Osteoblast (primary cell): ENCODE measurements at regions not wholly inside any gene's neighbourhood (a gene's known extent, or its start where the extent isn't known, plus 50 kb on each side); places are given as distances from the start of the nearest gene placed in this dataset.

Experiments used
- DNase-seq: peaks from one replicate; pipeline ENCODE4 v3.0.0; 2011; ENCODE audit warnings: low spot score, mixed read lengths; ENCODE audit not compliant: insufficient read length; ENCODE audit errors: missing footprints
- H2AFZ ChIP-seq: 2 replicates; pipeline ENCODE4 v1.6.0; 2011; ENCODE audit warnings: mild to moderate bottlenecking, low read length
- H3K27ac ChIP-seq: 2 replicates; pipeline ENCODE4 v1.5.1; 2011; ENCODE audit warnings: mild to moderate bottlenecking, low read depth, low read length, moderate library complexity
- H3K27me3 ChIP-seq: 2 replicates; pipeline ENCODE4 v1.6.0; 2012; ENCODE audit warnings: mild to moderate bottlenecking, control low read depth, inconsistent platforms, low read length, moderate library complexity; ENCODE audit not compliant: insufficient read depth
- H3K36me3 ChIP-seq: 2 replicates; pipeline ENCODE4 v1.5.1; 2011; ENCODE audit warnings: mild to moderate bottlenecking, low read length, control low read depth, moderate library complexity; ENCODE audit not compliant: insufficient read depth
- H3K4me1 ChIP-seq: 2 replicates; pipeline ENCODE4 v1.5.1; 2011; ENCODE audit warnings: mild to moderate bottlenecking, low read length, control low read depth, moderate library complexity; ENCODE audit not compliant: insufficient read depth
- H3K4me2 ChIP-seq: 2 replicates; pipeline ENCODE4 v1.6.0; 2011; ENCODE audit warnings: mild to moderate bottlenecking, low read length; ENCODE audit not compliant: insufficient read depth
- H3K4me3 ChIP-seq: fragments of 200-600 bp; sonication (generic); 3 replicates; pipeline ENCODE4 v1.5.1; 2012; ENCODE audit warnings: mild to moderate bottlenecking, low read length, inconsistent platforms; ENCODE audit not compliant: insufficient read depth
- H3K79me2 ChIP-seq: 2 replicates; pipeline ENCODE4 v1.6.0; 2012; ENCODE audit warnings: mild to moderate bottlenecking, low read length, control low read depth, inconsistent platforms; ENCODE audit not compliant: insufficient read depth
- H3K9me3 ChIP-seq: 2 replicates; pipeline ENCODE4 v1.5.1; 2011; ENCODE audit warnings: low read depth, low read length, control low read depth
- H4K20me1 ChIP-seq: 2 replicates; pipeline ENCODE4 v1.6.0; 2012; ENCODE audit warnings: mild to moderate bottlenecking, low read length, control low read depth; ENCODE audit not compliant: insufficient read depth
- TF ChIP-seq, protein P1 (sequence below): IDR thresholded peaks from 2 replicates; pipeline ENCODE4 v1.5.1; 2011; ENCODE audit warnings: mild to moderate bottlenecking, low read depth, low read length, moderate library complexity; ENCODE audit errors: extremely low read depth

GRCh38 chr4:153153339-153153871, 50.8 kb upstream of the TRIM2 start:
- peaks cover 84% of the 10 kb centered on the region for H3K27me3 ChIP-seq
- H3K27ac ChIP-seq, result no peak overlapping the region

DNA sequence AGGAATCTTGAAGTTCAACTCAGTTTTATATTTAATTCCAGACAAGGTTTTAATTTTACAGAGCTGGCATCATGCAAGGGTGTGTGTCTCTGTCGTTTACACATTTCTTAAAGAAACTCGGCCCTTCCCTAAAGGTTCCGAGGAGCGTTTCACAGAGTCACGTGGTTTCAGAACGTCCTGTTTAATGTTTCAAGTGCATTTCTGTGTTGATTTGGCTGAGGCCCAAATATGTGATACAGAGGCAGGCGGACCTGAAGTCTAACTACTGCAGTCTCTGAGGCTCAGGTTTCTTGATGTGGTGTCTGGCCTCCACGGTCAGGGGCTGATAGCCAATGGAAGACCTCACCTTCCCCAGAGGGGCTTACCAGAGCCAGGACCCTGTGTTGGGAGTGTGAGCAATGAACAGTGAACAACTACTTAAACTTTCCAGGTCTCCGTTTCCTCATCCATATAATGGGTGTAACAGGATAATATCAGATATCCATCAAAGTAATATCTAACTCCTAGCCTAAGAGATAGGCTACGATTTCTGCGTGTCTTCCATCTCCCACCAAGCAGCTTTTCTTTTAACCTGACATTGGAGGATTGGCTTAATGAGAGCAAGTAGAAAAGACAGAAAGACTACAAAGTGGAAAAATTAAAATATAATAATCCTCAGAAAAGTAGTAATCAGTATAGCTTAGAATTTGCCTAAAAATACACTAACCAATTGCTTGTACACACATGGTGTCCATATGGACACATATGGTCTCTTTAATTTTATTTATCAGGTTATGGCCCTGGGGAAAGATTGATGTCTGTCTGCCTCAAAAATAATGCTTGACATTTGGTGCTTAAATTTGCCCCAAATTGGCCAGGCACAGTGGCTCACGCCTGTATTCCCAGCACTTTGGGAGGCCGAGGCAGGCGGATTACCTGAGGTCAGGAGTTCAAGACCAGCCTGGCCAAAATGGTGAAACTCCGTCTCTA, 50.0 kb upstream of the TRIM2 start:
- Histone ChIP-seq H4K20me1 (no peaks in the 10 kb centered on the region), H3K4me3 (peak overlapping the region; percentile 68), H3K4me1 (peaks cover 16% of the 10 kb centered on the region), H3K36me3 (no peaks in the 10 kb centered on the region), H3K9me3 (no peaks in the 10 kb centered on the region), H3K79me2 (no peaks in the 10 kb centered on the region), H3K4me2 (peak overlapping the region; percentile 75), H3K27ac (no peak overlapping the region), H3K27me3 (peaks cover 81% of the 10 kb centered on the region), H2AFZ (no peak overlapping the region)
- DNase-seq, result no peak
- TF ChIP-seq, protein P1, sequence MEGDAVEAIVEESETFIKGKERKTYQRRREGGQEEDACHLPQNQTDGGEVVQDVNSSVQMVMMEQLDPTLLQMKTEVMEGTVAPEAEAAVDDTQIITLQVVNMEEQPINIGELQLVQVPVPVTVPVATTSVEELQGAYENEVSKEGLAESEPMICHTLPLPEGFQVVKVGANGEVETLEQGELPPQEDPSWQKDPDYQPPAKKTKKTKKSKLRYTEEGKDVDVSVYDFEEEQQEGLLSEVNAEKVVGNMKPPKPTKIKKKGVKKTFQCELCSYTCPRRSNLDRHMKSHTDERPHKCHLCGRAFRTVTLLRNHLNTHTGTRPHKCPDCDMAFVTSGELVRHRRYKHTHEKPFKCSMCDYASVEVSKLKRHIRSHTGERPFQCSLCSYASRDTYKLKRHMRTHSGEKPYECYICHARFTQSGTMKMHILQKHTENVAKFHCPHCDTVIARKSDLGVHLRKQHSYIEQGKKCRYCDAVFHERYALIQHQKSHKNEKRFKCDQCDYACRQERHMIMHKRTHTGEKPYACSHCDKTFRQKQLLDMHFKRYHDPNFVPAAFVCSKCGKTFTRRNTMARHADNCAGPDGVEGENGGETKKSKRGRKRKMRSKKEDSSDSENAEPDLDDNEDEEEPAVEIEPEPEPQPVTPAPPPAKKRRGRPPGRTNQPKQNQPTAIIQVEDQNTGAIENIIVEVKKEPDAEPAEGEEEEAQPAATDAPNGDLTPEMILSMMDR, result no peak

More at GRCh38 chr4:153153339-153153871, 50.8 kb upstream of the TRIM2 start:
- no peaks in the 10 kb centered on the region for H4K20me1 ChIP-seq
- H3K36me3 ChIP-seq, result no peaks in the 10 kb centered on the region
- H3K4me1 ChIP-seq, result peaks cover 15% of the 10 kb centered on the region
- DNase-seq, result peak; percentile 79
- peak overlapping the region; percentile 68 for H3K4me3 ChIP-seq
- peak overlapping the region; percentile 71 for H2AFZ ChIP-seq
- TF ChIP-seq, protein P1, result no peak
- H3K4me2 ChIP-seq, result peak overlapping the region; percentile 75
- H3K9me3 ChIP-seq, result no peaks in the 10 kb centered on the region
- no peaks in the 10 kb centered on the region for H3K79me2 ChIP-seq
